ENCODE measurements at regions not wholly inside any gene's neighbourhood (a gene's known extent, or its start where the extent isn't known, plus 50 kb on each side); places are given as distances from the start of the nearest gene placed in this dataset.
"Not testable (repeated sequence)": the region's sequence is repeated elsewhere in the genome, so short reads cannot be mapped to it uniquely, and the experiment has no call there.

GRCh38 chr1:143905214-143906179 is 66.3 kb downstream of the FAM72C start:
- H3K36me3 ChIP-seq, H3K27me3 ChIP-seq, H3K9me3 ChIP-seq, H3K4me1 ChIP-seq: not testable (repeated sequence)
- DNase-seq = peak in 2 of 3 donors; percentile 19 to 53
- Histone ChIP-seq H3K4me3 (peak overlapping the region; percentile 24 to 43 (median 27)), H3K27ac (peak overlapping the region in 2 of 4 donors; percentile 17 to 35)

GRCh38 chr1:143904622-143904979 is 67.2 kb downstream of the FAM72C start:
- peak overlapping the region in 1 of 4 donors; percentile 25 for H3K27ac ChIP-seq

GRCh38 chr1:143903899-143904621 is 67.7 kb downstream of the FAM72C start:
- H3K4me1 ChIP-seq, H3K27me3 ChIP-seq, H3K9me3 ChIP-seq, H3K36me3 ChIP-seq: not testable (repeated sequence)
- peak in 1 of 3 donors; percentile 46 for DNase-seq
- H3K4me3 ChIP-seq = peak overlapping the region in 2 of 4 donors; percentile 33 to 41
- peak overlapping the region in 1 of 4 donors; percentile 25 for H3K27ac ChIP-seq

More at GRCh38 chr1:143904622-143904979, 67.2 kb downstream of the FAM72C start:
- not testable (repeated sequence) for H3K4me1 ChIP-seq, DNase-seq, H3K36me3 ChIP-seq, H3K9me3 ChIP-seq, H3K27me3 ChIP-seq
- H3K4me3 ChIP-seq = peak overlapping the region in 2 of 4 donors; percentile 33 to 41

GRCh38 chr1:143896377-143896776 is 75.4 kb downstream of the FAM72C start:
- not testable (repeated sequence) for H3K36me3 ChIP-seq, H3K27ac ChIP-seq, H3K27me3 ChIP-seq, DNase-seq, H3K4me1 ChIP-seq, H3K9me3 ChIP-seq, H3K4me3 ChIP-seq

DNA sequence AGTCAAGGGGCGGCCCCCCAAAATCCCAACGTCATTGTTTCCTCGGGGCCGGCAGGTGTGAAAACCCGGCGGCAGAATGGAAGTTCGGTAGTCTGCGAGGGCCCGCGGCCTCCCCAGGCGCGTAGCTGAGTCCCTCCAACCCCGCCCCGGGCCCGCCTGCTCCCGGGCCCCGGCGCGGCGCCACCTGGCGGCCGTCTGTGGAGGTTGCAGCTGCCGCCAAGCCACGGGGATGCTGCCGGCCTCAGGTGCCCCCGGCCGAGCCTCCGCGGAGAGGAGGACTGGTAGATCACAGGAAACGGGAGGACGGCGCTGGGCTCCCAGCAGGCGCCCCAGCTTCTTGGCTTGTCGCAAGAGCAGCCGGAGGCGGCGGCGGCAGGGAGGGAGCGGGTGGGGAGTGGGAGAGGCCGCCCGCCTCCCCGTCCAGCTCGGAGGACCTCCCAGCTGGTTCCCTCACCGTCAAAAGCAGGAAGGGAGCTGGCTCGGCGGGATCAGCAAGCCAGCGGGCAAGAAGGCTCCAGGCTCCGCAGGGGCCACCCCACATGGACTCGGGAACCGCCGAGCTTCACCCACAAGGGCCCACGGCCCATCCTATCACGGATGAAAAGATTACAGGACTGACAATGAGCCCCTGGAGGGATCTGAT is 86.7 kb downstream of the FAM72C start:
- TF ChIP-seq, protein P1, sequence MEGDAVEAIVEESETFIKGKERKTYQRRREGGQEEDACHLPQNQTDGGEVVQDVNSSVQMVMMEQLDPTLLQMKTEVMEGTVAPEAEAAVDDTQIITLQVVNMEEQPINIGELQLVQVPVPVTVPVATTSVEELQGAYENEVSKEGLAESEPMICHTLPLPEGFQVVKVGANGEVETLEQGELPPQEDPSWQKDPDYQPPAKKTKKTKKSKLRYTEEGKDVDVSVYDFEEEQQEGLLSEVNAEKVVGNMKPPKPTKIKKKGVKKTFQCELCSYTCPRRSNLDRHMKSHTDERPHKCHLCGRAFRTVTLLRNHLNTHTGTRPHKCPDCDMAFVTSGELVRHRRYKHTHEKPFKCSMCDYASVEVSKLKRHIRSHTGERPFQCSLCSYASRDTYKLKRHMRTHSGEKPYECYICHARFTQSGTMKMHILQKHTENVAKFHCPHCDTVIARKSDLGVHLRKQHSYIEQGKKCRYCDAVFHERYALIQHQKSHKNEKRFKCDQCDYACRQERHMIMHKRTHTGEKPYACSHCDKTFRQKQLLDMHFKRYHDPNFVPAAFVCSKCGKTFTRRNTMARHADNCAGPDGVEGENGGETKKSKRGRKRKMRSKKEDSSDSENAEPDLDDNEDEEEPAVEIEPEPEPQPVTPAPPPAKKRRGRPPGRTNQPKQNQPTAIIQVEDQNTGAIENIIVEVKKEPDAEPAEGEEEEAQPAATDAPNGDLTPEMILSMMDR (IDR thresholded peaks at IDR 0.05) = peak in 5 of 6 experiments; percentile 39 to 70 (median 55)
- H3K4me1 ChIP-seq, H3K36me3 ChIP-seq, H3K9me3 ChIP-seq, H3K27me3 ChIP-seq: not testable (repeated sequence)
- H3K27ac ChIP-seq = peak overlapping the region in 1 of 4 donors; percentile 40
- DNase-seq = peak; percentile 38 to 88 (median 51)
- peak overlapping the region in 3 of 4 donors; percentile 24 to 48 (median 37) for H3K4me3 ChIP-seq

DNA sequence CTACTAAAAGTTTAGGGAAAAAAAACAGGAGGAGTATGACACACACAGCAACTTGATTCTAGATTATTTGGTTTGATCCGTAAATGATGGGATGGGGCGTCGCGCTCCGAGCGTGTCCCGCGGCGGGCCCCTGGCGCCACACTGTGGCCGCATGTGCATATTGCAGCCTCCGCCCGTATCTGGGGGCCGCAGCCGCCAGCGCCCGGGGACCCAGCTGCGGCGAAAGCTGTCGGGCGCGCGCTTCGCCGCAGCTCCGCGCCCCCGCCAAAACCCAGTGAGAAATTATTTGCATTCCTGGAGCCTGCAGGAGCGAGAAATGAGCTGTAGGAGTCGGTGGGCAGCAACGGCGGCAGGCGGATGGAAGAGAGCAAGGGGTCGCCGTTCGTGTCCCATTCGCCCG is 87.3 kb downstream of the FAM72C start:
- not testable (repeated sequence) for H3K9me3 ChIP-seq, H3K27me3 ChIP-seq, H3K4me1 ChIP-seq, H3K36me3 ChIP-seq
- Histone ChIP-seq H3K27ac (peak overlapping the region in 1 of 4 donors; percentile 40), H3K4me3 (peak overlapping the region in 3 of 4 donors; percentile 24 to 48 (median 37))
- DNase-seq = peak in 1 of 3 donors; percentile 64
- TF ChIP-seq, protein P1 (IDR thresholded peaks at IDR 0.05) = peak in 1 of 6 experiments; percentile 13

DNA sequence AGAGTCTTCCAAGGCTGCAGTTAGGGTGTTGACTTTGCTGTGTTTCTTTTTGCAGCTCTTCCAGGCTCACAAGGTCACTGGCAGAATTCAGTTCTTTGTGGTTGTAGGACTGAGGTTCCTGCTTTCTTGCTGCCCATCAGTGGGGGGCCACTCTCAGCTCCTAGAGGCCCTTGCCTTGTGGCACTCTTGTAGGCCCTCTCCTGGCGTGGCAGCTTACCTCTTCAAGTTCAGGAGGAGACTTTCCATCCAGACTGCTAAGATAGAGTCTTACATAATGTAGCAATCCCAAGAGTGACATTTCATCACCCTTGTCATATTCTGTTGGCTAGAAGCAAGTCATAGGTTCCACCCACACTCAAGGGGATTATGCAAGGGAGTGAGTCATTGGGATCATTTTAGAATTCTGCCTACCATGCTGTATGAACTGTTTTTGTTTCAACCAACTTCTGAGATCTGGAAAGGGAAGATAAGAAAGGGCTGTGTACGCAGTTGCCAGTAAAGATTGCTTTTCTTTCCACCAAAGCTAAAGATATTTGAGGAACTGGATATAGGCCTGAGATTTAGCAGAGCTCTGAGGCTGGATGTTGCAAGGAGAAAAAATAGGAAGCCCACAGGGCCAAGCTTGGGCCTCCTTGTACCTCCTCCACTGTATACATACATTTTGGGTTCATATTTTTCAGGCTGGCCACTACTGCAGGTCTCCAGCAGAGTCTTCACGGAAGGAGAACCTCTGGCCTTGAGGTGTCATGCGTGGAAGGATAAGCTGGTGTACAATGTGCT is 91.8 kb downstream of the FAM72C start:
- H3K4me3 ChIP-seq, H3K9me3 ChIP-seq, H3K27me3 ChIP-seq, H3K36me3 ChIP-seq, DNase-seq, H3K27ac ChIP-seq, H3K4me1 ChIP-seq: not testable (repeated sequence)

GRCh38 chr1:143875947-143876346 is 95.8 kb downstream of the FAM72C start:
- H3K9me3 ChIP-seq, DNase-seq: not testable (repeated sequence)

GRCh38 chr1:143874625-143875024 is 97.2 kb downstream of the FAM72C start:
- not testable (repeated sequence) for H3K36me3 ChIP-seq, H3K27me3 ChIP-seq, H3K27ac ChIP-seq, H3K4me1 ChIP-seq, H3K4me3 ChIP-seq, DNase-seq, H3K9me3 ChIP-seq

More at GRCh38 chr1:143875947-143876346, 95.8 kb downstream of the FAM72C start:
- H3K36me3 ChIP-seq, H3K4me3 ChIP-seq, H3K4me1 ChIP-seq, H3K27me3 ChIP-seq, H3K27ac ChIP-seq: not testable (repeated sequence)

DNA sequence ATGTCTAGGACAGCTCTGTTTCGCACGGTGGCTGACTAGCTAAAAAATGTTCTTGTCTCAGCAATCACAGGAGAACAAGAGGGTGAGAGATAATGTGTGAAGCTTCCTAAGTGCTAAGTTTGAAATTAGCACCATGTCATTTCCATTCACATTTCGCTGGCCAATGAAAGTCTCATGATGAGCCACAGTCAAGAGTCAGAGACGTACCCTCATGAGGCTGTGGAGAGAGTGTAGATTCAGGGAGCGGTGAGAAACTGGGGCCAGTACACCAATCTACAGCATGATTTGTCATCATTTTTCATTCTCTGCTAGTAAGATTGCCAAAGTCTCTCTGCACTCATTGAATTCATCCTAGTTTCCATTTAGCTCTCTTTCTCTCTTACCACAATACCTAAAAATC is 98.1 kb downstream of the FAM72C start:
- H3K4me3 ChIP-seq, H3K27me3 ChIP-seq, H3K9me3 ChIP-seq, H3K36me3 ChIP-seq, H3K27ac ChIP-seq, DNase-seq, H3K4me1 ChIP-seq: not testable (repeated sequence)

DNA sequence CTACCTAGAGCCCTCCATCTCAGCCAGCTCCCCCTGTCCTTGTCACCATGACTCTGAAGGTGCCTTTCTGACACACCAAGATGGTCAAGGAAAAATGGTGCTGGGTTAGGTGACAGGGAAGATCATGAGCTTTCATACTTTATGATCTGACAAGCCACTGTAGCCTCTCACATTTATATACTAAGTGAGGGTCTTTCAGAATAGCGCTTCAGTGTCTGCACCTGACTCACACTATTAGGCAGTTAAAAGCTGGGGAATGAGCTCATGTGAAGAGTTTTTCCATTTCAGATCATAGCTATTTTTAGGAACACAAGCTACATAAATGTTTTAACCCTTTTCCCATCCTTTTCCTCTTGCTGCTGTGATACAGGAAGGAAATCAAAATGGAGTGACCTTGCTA is 101.4 kb downstream of the FAM72C start:
- not testable (repeated sequence) for DNase-seq, H3K27me3 ChIP-seq, H3K27ac ChIP-seq, H3K4me1 ChIP-seq, H3K36me3 ChIP-seq, H3K9me3 ChIP-seq, H3K4me3 ChIP-seq

Data from Peyer's patch (tissue), 4 donors.